Neural progenitor cell (in vitro differentiated cells): ENCODE measurements at regions not wholly inside any gene's neighbourhood (a gene's known extent, or its start where the extent isn't known, plus 50 kb on each side); places are given as distances from the start of the nearest gene placed in this dataset.

Experiments used
- DNase-seq: peaks from one replicate; pipeline ENCODE4 v3.0.0-alpha.2; 2016; ENCODE audit warnings: low spot score
- H2AFZ ChIP-seq: fragments of 200-600 bp; sonication (generic); replicated peaks from 2 replicates; pipeline ENCODE4 v1.6.1; 2016; ENCODE audit warnings: antibody characterized with exemption
- H3F3A ChIP-seq: fragments of 200-600 bp; sonication (generic); 2 replicates; pipeline ENCODE4 v1.6.1; 2016; ENCODE audit warnings: antibody characterized with exemption, low read depth
- H3K27ac ChIP-seq: fragments of 200-600 bp; sonication (generic); 2 replicates; pipeline ENCODE4 v1.5.1; 2016; ENCODE audit warnings: mild to moderate bottlenecking
- H3K27me3 ChIP-seq: fragments of 200-600 bp; sonication (generic); 2 replicates; pipeline ENCODE4 v1.6.1; 2016; ENCODE audit warnings: mild to moderate bottlenecking, moderate library complexity
- H3K36me3 ChIP-seq: fragments of 200-600 bp; sonication (generic); 2 replicates; pipeline ENCODE4 v1.5.1; 2016
- H3K4me1 ChIP-seq: fragments of 200-600 bp; sonication (generic); 2 replicates; pipeline ENCODE4 v1.6.1; 2016; ENCODE audit warnings: mixed run types
- H3K4me2 ChIP-seq: fragments of 200-600 bp; sonication (generic); 2 replicates; pipeline ENCODE4 v1.6.1; 2016
- H3K4me3 ChIP-seq: fragments of 200-600 bp; sonication (generic); 2 replicates; pipeline ENCODE4 v1.5.1; 2016
- H3K79me2 ChIP-seq: fragments of 200-600 bp; sonication (generic); 2 replicates; pipeline ENCODE4 v1.6.1; 2016; ENCODE audit warnings: low read depth
- H3K9ac ChIP-seq: fragments of 200-600 bp; sonication (generic); 2 replicates; pipeline ENCODE4 v1.6.1; 2016
- H3K9me3 ChIP-seq: fragments of 200-600 bp; sonication (generic); 2 replicates; pipeline ENCODE4 v1.5.1; 2016; ENCODE audit warnings: low read depth
- H4K20me1 ChIP-seq: fragments of 200-600 bp; sonication (generic); 2 replicates; pipeline ENCODE4 v1.6.1; 2016; ENCODE audit warnings: low read depth
- H3K27ac Mint-ChIP-seq: 3 replicates; pipeline ENCODE4 v1.8.0; 2021; ENCODE audit warnings: mixed read lengths
- H3K27me3 Mint-ChIP-seq: 2 replicates; pipeline ENCODE4 v1.8.0; 2022; ENCODE audit warnings: low read depth, mild to moderate bottlenecking, inconsistent platforms, moderate library complexity, mixed read lengths; ENCODE audit not compliant: insufficient read depth
- H3K36me3 Mint-ChIP-seq: 3 replicates; pipeline ENCODE4 v1.8.0; 2021; ENCODE audit warnings: mixed read lengths
- H3K4me1 Mint-ChIP-seq: 3 replicates; pipeline ENCODE4 v1.8.0; 2021; ENCODE audit warnings: mixed read lengths
- H3K4me3 Mint-ChIP-seq: 3 replicates; pipeline ENCODE4 v1.8.0; 2021; ENCODE audit warnings: mild to moderate bottlenecking, moderate library complexity, mixed read lengths
- H3K9me3 Mint-ChIP-seq: 3 replicates; pipeline ENCODE4 v1.8.0; 2020; ENCODE audit warnings: mixed read lengths
- CTCF ChIP-seq: fragments of 200-600 bp; sonication (generic); IDR thresholded peaks from 2 replicates; pipeline ENCODE4 v1.5.1; 2017; ENCODE audit warnings: antibody characterized with exemption, mild to moderate bottlenecking
- EZH2 ChIP-seq: fragments of 200-600 bp; sonication (generic); IDR thresholded peaks from 2 replicates; pipeline ENCODE4 v1.6.1; 2017; ENCODE audit warnings: antibody characterized with exemption, mild to moderate bottlenecking, moderate library complexity
- EZH2phosphoT487 ChIP-seq: fragments of 200-600 bp; sonication (generic); IDR thresholded peaks from 2 replicates; pipeline ENCODE4 v1.6.1; 2017; ENCODE audit warnings: antibody characterized with exemption

DNA sequence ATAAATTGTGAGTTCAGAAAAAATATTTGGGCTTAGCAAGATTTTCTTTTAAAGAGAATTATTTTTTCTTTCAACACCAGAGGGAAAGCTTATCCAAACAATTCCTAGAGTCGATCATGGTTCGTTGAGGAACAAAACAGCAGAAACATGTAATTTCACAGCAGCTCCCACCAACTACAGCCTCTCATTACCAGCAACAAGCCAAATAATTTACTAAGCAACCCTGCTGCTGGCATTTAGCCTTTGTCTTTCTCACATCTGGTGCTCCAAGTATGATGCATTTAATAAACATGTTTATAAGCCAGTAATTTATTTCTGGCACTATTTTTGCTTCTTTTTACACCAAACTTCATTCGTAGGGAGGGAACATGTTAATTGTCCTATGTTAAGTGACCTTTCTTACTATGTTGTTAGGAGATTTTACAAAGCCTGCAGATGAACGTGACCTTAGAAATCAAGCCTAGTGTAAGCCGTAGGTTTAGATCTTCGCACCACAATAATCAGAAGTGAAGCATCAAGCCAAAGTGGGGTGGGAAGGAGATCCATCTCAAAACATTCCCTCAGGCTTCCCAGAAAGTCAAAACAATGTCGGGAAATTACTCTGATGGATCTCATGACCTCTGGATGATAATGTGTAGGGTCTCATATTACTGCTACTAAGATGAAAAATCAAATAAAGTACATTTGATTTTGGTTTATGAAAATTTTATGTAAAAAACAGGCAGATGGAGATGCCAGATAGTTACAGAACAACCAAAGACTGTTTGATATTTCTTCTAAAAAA, 128.4 kb downstream of the RPAP3 start:
- no peaks in the 10 kb centered on the region for H3K27me3 ChIP-seq
- Mint-ChIP-seq H3K36me3 (no peaks in the 10 kb centered on the region), H3K27me3 (no peaks in the 10 kb centered on the region), H3K4me3 (no peak overlapping the region), H3K9me3 (peaks cover 8% of the 10 kb centered on the region), H3K27ac (peak overlapping the region; percentile 86), H3K4me1 (peaks cover 40% of the 10 kb centered on the region)
- H3K4me3 ChIP-seq: no peak overlapping the region
- H3K27ac ChIP-seq: peak overlapping the region; percentile 88
- H3K79me2 ChIP-seq: no peaks in the 10 kb centered on the region
- peaks cover 38% of the 10 kb centered on the region for H3K4me1 ChIP-seq
- peaks cover 28% of the 10 kb centered on the region for H3F3A ChIP-seq
- TF ChIP-seq EZH2 (no peak), EZH2phosphoT487 (no peak), CTCF (no peak)
- H2AFZ ChIP-seq: no peak overlapping the region
- H3K9me3 ChIP-seq: no peaks in the 10 kb centered on the region
- H4K20me1 ChIP-seq: no peaks in the 10 kb centered on the region
- no peak for DNase-seq
- H3K9ac ChIP-seq: no peak overlapping the region
- H3K4me2 ChIP-seq: peak overlapping the region; percentile 73
- no peaks in the 10 kb centered on the region for H3K36me3 ChIP-seq

DNA sequence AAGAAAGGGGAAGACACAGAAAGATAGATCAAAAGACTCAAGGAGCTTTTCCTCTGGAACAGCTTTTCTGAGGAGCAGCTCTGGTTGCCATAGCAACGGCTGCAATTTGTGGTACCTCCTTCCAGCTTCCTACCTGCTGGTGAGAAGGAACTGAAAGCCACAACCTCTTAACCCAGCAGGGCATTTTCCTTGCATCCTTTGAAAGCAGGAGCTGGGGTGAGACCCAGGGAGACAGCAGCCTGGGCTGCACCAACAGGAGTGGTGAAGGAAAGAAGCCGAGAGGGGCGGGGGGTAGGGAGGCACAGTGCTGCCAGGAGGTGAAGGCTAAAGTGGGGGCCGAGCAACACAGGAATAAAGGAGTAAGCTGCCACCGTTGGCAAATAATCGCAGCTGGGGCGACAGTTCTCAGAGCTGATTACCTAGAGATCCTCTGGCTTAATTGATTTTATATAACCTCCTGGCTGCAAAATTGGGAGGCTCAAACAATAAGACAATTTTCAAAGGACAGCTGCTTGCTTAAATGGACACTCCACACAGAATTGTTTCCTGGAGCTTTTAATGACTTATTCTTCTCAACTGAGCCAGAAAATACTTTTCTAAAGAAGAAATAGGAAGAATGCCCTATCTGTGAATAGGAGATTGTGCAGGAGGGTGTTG, 129.4 kb downstream of the RPAP3 start:
- Histone ChIP-seq H3K27ac (peak overlapping the region; percentile 88), H3K9me3 (no peaks in the 10 kb centered on the region), H3F3A (peaks cover 28% of the 10 kb centered on the region), H3K79me2 (no peaks in the 10 kb centered on the region), H3K4me2 (peak overlapping the region; percentile 73), H3K9ac (no peak overlapping the region), H3K4me1 (peaks cover 38% of the 10 kb centered on the region), H4K20me1 (no peaks in the 10 kb centered on the region), H3K27me3 (no peaks in the 10 kb centered on the region), H3K36me3 (no peaks in the 10 kb centered on the region), H3K4me3 (peak overlapping the region; percentile 22), H2AFZ (no peak overlapping the region)
- Mint-ChIP-seq H3K36me3 (no peaks in the 10 kb centered on the region), H3K4me3 (peak overlapping the region; percentile 66), H3K4me1 (peaks cover 40% of the 10 kb centered on the region), H3K27me3 (no peaks in the 10 kb centered on the region), H3K27ac (peak overlapping the region; percentile 97), H3K9me3 (peaks cover 8% of the 10 kb centered on the region)
- TF ChIP-seq CTCF (no peak), EZH2phosphoT487 (peak; percentile 28), EZH2 (no peak)
- peak; percentile 92 for DNase-seq

GRCh38 chr12:47574252-47575021, 131.4 kb downstream of the RPAP3 start:
- H2AFZ ChIP-seq: no peak overlapping the region
- H3K4me2 ChIP-seq: no peak overlapping the region
- Mint-ChIP-seq H3K9me3 (peaks cover 10% of the 10 kb centered on the region), H3K36me3 (no peaks in the 10 kb centered on the region), H3K4me1 (peaks cover 40% of the 10 kb centered on the region), H3K4me3 (no peak overlapping the region), H3K27ac (no peak overlapping the region), H3K27me3 (no peaks in the 10 kb centered on the region)
- peaks cover 28% of the 10 kb centered on the region for H3F3A ChIP-seq
- no peaks in the 10 kb centered on the region for H3K9me3 ChIP-seq
- no peak overlapping the region for H3K27ac ChIP-seq
- peaks cover 38% of the 10 kb centered on the region for H3K4me1 ChIP-seq
- H3K4me3 ChIP-seq: no peak overlapping the region
- no peaks in the 10 kb centered on the region for H3K27me3 ChIP-seq
- no peak overlapping the region for H3K9ac ChIP-seq
- no peak for TF ChIP-seq EZH2
- no peak for TF ChIP-seq CTCF
- no peak for TF ChIP-seq EZH2phosphoT487
- no peaks in the 10 kb centered on the region for H4K20me1 ChIP-seq
- no peaks in the 10 kb centered on the region for H3K79me2 ChIP-seq
- no peak for DNase-seq
- no peaks in the 10 kb centered on the region for H3K36me3 ChIP-seq
